ENCODE measurements at regions not wholly inside any gene's neighbourhood (a gene's known extent, or its start where the extent isn't known, plus 50 kb on each side); places are given as distances from the start of the nearest gene placed in this dataset.
A peak's percentile ranks its signal among the peaks of the same experiment; 100 is the strongest.

DNA sequence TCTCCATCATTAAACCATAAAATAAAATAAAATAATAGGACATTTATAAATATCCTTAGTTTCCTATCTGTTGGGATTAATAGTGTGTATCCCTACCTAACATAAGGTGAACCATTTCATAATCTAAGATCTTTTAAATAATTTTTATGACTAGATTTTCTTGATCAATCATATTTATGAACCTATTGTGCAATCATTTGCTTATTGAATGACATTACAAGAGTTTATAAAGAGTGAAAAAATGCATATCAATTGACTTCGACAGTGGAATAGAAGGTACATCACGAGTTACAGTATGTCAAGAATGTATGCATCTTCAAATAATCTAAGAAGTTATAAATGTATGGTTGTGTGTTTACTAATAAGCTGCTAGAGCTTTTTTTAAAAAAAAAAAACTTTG, 1554.8 kb upstream of the TMEFF2 start:
- DNase-seq: no peak

DNA sequence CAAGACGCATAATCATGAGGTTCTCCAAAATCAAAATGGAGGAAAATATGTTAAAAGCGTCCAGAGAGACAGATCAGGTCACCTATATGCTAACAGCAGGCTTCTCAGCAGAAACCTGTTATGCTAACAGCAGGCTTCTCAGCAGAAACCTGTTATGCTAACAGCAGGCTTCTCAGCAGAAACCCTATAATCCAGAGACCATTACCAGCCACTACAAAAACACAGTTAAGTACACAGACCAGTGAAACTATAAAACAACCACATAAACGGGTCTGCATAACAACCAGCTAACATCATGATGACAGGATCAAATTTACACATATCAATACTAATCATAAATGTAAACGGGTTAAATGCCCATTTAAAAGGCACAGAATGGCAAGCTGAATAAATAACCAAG, 1548.4 kb upstream of the TMEFF2 start:
- no peak for DNase-seq

DNA sequence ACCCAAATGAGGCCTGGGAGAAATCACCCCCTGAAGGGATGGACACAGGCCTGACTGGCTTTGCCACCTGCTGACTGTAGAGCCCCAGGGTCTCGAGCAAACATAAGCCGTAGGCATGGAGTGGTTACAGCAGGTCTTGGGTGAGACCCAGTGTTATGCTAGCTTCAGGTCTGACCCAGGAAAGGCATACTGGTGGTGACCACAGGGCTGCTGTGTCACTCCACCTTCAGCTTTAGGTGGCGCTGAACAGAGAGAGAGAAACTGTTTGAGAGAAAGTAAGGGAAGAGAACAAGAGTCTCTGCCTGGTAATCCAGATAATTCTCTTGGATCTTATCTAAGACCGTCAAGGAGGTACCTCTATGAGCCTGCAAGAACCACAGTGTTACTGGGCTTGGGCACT, 1544.2 kb upstream of the TMEFF2 start:
- no peak for DNase-seq

DNA sequence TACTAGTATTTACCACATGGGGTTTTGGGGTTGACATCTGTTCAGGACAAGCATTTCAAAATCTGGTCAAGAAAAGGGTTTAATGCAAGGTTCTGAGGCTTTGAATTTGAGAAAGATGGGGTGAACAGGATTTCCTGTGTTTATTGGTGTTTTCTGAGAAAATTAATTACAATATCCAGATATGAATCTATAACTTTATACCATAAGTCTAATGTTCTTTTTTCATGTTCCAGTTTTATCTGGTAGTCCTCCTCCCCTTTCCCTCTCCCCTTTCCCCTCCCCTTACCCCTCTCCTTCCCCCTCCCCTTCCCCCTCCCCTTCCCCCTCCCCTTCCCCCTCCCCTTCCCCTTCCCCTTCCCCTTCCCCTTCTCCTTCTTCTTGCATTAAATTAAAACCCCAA, 1518.2 kb upstream of the TMEFF2 start:
- DNase-seq: no peak

DNA sequence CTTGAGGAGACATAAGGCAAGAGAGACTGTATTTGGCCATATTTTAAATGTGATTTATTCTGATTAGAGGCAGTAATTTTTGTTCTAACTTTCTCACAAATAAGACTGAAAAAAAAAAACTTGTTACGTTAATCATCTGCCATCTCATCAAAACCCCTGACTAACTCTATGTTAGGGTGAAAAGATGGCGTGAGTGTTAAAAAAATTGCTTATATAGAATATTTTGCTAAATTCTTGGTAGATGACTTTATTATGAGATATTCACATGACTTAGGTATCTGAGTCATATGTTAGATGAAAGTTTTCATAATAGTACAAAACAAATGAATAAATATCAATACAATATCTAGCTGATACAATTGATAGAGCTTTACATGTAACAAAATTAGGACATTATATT, 1508.7 kb upstream of the TMEFF2 start:
- DNase-seq: no peak

DNA sequence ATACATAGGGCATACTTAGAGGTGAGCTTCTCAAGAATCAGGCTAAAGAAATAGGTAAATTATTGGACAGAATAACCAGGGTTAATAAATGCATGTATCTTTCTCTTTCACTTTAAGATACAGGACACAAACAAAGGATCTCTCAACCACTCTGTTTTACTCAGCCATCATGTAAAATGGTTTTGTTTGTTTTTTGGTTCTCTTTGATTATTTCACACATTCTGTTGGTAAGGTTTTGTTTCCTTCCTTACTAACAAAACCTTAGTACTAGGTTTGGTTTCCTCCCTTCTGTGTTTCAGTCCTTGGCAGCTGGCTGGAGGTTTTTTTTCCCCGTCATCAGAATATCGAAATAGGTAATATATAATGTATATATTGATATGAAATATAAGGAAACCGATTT, 1506.8 kb upstream of the TMEFF2 start:
- no peak for DNase-seq

DNA sequence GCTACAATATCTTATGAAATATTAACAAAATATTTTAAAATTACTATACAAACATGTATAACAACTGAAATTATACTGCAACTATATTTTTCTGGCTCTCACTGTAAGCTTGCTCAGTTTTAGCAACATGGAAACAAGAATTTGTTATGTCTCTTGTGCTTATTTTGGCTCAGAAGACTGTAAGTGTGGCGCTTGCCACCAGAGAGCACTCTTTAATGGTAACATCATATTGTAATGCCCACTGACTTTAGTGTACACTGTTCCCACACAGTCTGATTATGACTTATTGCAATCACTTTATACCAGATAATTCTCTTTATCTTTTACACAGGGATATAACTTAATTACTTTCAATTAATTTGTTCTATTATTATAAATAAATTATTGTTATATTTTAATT, 1500.6 kb upstream of the TMEFF2 start:
- DNase-seq: peak; percentile 0

DNA sequence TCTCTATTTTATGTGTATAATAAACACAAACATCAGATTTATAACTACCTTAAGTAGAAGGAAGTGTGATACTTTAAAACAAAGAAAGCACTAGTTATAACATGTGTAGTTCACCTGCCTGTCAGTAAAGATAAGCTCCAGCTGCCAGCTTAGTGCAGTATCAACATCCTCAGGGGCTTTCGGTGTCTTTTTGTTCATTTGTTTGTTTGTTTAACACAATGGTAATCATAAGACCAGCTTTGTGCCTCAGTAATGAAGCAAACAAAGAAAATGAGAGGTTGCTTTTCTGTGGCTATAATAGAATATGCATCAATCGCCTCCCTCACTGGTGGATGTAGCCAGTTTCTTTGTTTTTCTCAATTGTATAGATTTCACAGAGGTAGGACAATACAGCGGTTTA, 1499.0 kb upstream of the TMEFF2 start:
- DNase-seq: no peak

DNA sequence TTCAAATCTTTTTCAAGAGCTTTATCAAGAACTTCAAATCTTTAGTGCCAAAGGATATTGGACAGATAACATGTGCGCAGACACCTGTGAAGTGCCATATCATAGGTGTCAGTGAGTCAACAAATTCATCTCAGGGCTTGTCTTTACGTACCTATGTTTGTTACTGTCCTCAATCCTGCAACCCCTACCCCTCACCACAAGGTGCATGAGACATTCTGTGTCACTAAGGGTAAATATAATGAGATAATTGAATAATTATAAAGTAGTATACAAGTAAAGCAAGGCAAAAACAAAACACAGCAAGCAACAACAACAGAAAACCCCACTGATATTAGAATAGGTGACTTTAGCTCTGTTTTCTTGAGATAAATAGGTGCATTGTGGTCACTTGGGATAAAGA, 1495.8 kb upstream of the TMEFF2 start:
- DNase-seq: no peak

DNA sequence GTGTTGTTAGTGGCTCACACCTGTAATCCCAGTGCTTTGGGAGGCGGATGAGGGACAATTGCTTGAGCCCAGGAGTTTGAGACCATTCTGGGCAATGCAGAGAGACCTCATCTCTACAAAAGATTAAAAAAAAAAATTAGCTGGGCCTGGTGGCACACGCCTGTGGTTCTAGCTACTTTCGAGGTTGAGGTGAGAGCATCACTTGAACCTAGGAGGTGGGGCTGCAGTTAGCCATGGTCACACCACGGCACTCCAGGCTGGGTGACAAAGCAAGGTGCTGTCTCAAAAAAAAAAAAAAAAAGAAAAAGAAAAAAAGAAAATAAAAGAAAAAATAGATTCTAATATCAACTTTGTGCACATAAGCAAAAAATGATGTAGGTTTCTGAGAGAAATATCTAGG, 1492.5 kb upstream of the TMEFF2 start:
- DNase-seq: no peak

DNA sequence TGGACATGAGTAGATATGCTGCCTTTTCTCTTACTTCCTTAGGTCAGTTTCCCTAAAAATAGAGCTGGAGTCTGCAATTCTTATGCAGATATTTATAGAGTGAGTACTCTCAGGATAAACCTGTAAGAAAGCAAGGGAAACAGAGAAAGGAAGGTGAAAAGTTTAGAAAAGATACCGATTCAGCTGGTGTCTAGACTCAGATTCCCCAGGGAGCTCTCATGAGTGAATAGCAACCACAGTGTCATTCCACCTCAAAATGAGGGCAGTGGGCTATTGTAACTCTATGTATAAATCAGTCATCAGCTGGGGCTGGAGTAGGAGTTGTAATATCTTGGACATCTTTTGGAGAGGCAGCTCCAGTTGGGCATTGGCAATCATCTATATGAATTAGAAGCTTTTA, 1485.1 kb upstream of the TMEFF2 start:
- DNase-seq: no peak

DNA sequence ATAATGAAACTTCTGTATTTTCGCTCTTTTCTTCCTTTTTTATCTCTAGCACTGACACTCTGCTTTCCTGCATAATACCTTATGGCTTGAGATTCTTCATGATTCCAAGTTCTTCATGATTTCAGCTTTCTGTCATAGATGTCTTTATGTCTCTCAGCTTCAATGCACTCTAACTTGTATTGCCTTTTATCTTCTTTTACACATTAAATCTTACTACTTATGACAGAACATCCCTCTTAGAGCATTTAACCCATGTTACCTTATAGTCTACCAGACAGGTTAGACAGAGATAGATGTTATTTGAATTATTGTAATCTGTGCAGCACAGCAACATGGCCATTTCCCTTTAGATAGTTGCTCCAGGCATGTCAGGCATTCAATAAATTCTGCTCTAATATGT, 1475.7 kb upstream of the TMEFF2 start:
- DNase-seq: no peak

DNA sequence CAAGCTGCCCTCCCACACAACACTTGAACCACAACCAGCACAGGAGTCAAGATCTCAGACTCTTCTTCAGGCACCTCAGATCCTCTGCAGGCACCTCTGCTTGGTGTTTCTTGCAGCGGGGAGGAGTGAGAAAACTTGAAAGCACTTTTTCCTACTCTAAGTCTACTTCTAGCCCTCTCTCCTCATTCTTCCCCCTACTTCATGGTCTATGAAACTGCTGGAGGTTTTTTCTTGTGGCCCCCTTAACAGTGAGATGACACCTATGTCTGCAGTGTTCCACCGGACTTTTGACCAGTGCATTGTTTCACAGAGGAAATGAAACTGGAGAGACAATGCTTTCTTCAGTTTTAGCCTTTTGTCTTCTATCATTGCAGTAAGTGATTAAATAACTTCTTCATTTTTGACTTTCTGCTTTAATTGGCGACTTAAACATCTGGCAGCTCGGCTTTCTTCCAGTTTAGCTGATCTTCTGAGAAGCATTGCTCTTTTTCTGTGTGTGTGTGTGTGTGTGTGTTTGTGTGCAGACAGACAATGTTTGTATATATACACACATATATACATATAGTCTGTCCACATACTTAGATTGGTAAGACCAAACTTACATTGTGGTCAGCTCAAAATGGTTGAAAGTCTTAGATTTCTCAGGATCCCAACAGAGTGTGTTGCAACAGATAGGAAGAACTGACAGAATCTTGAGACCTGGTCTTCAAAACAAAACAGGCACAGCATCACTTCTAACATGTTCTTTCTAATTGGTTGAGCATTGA, 1474.0 kb upstream of the TMEFF2 start:
- DNase-seq: no peak

DNA sequence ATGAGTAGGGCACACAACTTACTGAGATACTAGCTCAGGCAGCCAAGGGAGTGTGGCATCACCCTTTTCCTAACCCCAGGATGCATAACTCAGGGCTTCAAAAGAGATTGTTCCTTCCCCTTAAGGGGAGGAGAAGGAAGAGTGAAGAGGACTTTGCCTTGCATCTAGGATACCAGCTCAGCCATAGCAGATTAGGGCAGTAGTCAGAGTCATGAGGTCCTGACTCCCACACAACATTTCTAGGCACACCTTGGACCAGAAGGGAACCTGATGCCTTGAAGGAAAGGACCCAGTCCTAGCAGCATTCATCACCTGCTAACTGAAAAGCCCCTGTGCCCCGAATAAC, 1433.2 kb upstream of the TMEFF2 start:
- DNase-seq: no peak

DNA sequence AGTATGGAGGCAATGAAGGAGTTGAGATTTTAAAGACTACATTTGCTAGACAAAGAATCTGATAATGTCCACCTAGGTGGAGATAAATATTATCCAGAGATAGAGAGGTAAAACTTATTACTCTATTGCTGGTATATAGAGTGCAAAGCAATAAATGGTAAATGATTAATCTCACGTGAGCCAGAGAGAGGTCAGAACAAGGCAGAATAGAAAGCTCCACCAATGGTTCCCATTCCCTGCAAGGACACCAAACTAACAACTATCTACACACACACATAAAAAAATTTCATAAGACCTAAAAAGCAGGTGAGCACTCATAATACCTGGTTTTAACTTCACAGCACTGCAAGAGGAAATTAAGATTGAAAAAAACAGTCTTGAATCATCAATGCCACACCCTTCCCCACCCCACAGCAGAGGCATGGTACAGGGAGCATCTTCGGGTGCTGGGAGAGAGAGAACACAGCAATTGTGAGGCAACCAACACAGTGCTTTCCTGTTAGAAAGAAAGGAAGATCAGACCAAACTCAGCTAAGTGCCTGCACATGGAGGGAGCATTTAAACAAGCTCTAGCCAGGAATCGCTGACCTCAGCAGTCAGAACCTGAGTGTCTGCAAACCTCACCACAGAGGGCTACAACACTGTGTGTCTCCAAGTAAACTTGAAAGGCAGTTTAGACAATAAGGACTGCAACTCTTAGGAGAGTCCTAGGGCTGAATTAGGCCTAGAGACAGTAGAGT, 1432.6 kb upstream of the TMEFF2 start:
- no peak for DNase-seq

DNA sequence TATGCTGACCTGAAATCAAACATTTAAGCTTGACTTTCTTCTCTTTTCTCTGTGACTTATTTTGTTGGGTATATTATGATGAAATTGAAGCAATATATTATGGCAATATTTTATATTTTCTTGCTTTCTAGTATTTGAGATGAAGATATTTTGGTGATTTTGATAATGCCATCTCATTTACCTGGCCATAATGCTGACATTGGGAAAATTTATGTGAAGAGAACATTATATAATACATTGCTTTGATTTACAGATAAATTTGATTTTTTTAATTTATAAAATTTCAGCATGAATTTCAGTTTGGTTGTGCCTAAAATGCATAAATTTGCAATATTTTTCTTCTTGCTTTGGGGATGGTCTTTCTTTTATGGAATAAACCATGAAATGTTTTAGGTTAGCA, 1413.7 kb upstream of the TMEFF2 start:
- DNase-seq: no peak

DNA sequence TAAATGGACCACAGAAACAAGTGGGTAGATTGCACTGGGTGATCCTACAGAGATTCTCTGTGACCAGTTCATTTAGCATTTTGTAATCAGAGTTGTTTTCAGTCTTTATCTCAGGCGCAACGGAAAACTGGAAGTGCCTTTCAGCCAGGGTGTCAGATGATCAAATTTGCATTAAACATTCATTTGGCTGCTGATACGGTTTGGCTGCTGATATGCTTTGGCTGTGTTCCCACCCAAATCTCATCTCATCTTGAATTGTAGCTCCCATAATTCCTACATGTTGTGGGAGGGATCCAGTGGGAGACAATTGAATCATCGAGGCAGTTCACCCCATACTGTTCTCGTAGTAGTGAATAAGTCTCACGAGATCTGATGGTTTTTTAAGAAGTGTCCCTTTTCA, 1396.1 kb upstream of the TMEFF2 start:
- no peak for DNase-seq

DNA sequence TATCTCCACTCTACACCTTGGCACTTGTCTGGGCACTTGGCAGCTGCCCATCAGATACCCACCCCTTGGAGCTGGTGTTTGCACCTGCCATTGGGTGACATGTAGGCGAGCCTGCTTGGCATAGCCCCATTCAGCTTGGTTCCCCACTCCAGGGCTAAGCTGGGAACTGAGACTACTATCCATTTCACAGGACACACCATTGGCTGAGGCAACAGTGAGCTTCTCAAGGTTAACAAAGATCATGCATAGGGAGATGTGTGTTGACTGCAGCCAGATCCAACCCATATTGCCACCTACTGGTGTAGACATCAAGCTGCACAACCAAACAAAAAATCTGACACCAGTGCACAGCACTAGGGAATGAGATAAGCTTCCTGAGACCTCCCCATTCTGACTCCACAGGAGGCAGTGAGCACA, 1389.8 kb upstream of the TMEFF2 start:
- DNase-seq: no peak

DNA sequence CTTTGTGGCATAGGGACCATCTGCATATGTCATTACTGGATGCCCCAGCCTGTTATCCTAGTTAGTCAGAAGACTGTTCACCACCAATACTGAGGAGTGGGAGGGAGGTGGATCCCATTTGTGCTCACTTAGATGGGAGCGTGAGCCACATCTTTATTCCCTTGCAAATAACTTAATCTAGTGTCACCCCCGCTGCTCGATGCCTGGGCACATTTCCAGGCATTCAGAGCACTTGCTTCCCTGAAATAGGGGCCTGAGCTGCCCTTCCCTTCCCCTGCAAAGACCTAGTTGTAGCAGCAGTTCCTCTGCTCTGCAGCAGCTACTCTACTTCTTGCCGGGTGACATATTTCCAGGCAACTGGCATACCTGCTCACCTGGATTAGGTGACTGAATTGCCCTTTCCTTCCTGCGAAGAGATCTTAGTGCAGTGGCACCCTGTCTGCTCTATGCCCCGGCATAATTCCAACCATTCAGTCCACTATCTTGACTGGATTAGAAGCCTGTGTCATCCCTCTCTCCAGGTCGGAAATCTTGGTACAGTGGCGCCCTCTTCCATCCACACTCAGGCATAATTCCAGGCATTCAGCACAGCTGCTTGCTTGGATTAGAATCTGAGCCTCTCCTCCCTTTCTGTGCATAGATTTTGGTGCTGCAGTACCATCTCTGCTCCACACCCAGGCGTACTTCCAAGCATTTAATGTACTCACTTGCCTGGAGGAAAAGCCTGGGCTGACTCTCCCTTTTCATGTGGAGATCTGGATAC, 1389.1 kb upstream of the TMEFF2 start:
- DNase-seq: no peak

DNA sequence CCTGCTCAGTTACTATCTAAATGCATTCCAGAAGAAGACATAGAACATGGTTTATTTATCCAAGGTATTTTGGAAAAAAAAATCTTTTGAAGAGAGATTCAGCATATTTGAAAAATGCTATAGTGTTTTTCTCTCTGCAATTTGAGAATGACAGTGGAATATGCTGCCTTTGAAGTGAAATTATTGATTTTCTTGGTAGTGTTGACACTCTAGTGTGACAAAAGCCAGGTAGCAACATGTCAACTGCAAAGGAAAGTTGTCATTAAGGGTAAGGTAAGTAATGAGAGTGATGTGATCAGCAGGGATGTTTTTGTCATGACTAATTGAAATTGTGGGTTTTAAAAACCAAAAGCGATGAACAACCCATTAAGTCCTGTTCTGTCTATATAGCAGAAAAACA, 1387.1 kb upstream of the TMEFF2 start:
- no peak for DNase-seq

DNA sequence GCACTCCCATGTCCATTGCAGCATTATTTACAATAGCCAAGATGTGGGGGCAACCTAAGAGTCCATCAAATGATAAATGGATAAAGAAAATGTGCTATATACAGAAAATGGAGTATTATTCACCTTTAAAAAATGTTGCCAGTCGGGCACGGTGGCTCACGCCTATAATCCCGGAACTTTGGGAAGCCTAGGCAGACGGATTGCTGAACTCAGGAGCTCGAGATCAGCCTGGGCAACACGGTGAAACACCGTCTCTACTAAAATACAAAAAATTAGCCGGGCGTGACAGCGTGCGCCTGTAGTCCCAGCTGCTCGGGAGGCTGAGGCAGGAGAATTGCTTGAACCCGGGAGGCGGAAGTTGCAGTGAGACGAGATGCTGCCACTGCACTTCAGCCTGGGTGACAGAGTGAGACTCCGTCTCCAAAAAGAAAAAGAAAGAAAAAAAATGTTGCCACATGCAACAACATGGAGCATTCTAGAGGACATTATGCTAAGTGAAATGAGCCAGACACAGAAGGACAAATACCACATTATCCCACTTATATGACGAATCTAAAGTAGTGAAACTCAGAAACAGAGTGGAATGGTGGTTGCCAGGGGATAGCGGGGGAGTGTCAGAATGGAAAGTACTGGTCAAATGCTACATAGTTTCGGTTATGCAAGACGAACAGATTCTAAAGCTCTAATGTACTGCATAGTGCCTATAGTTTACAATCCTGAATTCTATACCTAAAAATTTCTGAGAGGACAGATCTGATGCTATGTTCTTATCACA, 1385.6 kb upstream of the TMEFF2 start:
- DNase-seq: no peak

DNA sequence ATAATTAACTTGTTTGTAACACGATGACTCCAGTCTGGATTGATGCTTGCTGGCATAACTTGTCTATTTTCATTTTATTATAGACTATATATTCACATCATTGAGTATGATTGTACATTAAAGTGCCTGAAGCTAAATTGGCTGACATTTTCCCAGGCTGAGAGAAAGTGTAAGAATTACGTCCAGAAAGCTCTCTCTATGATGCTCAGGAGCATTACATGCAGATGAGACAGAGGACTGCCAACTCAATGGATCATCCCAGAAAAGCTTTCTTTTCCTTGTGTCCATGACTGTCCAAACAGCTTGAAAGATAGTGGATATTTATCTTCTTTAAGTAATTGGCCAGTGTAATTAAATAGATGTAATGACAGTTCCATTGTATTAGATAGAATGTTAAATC, 1372.2 kb upstream of the TMEFF2 start:
- DNase-seq: no peak

All from renal pelvis (tissue), 1 donor.